AG09309 (cell line): ENCODE measurements at regions not wholly inside any gene's neighbourhood (a gene's known extent, or its start where the extent isn't known, plus 50 kb on each side); places are given as distances from the start of the nearest gene placed in this dataset.

Source experiments
- DNase-seq: peaks from one replicate; pipeline ENCODE4 v3.0.0-alpha.2; 2010; ENCODE audit warnings: low read depth
- H3K4me3 ChIP-seq: 2 replicates; pipeline ENCODE4 v1.5.1; 2011; ENCODE audit warnings: mild to moderate bottlenecking, low read depth, low read length, moderate library complexity; ENCODE audit not compliant: control insufficient read depth
- TF ChIP-seq, protein P1 (sequence below): IDR thresholded peaks from 2 replicates; pipeline ENCODE4 v1.5.1; 2011; ENCODE audit warnings: mild to moderate bottlenecking, low read depth, low read length, inconsistent platforms; ENCODE audit not compliant: insufficient read depth, control insufficient read depth; ENCODE audit errors: missing control alignments

DNA sequence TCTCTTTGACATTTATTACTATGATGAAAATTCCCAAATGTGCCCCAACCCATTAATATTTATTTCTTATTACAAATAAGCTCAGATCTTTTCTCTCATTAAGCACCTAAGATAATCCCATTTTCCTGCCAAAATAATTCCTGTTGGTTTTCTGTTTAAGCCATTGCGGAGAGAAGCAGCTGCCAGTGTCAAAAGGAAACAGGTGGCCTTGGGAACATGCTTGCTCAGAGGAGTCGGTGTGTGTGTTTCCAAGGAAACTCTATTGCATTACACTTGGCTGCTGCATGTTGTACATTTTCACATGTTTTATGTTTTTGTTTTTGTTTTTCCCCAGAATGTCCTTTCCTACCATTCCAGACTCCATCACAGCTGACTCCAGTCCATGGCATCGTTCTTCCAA lies 56.4 kb downstream of the CD24 start:
- DNase-seq: no peak

DNA sequence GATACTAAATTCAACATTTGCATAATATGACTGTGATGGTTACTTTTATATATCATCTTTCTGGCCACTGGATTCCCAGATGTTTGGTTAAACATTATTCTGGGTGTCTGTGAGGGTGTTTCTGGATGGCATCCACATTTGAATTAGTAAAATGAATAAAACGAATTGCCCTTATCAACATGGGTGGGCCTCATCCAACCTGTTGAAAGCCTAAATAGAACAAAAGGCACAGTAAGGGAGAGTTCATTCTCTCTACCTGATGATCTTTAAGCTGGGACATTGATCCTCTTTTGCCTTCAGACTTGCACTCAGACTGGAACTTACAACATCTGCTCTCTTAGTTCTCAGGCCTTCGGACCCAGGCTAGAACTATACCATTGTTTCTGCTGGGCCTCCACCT lies 57.6 kb downstream of the CD24 start:
- TF ChIP-seq, protein P1, sequence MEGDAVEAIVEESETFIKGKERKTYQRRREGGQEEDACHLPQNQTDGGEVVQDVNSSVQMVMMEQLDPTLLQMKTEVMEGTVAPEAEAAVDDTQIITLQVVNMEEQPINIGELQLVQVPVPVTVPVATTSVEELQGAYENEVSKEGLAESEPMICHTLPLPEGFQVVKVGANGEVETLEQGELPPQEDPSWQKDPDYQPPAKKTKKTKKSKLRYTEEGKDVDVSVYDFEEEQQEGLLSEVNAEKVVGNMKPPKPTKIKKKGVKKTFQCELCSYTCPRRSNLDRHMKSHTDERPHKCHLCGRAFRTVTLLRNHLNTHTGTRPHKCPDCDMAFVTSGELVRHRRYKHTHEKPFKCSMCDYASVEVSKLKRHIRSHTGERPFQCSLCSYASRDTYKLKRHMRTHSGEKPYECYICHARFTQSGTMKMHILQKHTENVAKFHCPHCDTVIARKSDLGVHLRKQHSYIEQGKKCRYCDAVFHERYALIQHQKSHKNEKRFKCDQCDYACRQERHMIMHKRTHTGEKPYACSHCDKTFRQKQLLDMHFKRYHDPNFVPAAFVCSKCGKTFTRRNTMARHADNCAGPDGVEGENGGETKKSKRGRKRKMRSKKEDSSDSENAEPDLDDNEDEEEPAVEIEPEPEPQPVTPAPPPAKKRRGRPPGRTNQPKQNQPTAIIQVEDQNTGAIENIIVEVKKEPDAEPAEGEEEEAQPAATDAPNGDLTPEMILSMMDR: no peak
- no peak for DNase-seq
- H3K4me3 ChIP-seq: no peak overlapping the region

More for the DNA sequence above, 56.4 kb downstream of the CD24 start:
- TF ChIP-seq, protein P1: no peak
- no peak overlapping the region for H3K4me3 ChIP-seq

DNA sequence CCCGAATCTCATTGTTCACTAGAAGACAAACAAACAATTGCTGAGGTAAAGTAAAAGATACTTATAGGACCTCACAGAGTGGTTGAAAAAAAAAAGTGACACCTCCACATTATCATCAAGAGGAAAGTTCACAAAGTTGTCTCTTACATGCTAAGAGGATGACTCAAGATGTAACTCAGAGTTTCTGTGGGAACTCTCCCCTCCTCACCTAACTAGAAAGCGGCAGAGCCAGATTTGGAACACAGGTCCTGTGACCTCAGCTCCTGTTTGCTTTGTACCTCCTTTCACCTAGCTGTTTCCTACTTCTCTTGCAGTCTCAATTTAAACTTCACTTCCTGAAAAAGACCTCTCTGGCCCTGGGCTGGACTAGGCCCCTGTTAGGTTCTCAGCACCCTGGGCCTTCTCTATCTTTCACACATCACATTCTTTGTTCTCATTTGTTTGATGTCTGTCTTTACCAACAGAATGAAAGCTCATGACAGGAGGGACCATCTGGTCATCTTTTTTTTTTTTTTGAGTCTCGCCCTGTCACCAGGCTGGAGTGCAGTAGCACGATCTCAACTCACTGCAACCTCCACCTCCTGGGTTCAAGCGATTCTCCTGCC lies 60.8 kb downstream of the CD24 start:
- no peak overlapping the region for H3K4me3 ChIP-seq
- TF ChIP-seq, protein P1: no peak
- no peak for DNase-seq

DNA sequence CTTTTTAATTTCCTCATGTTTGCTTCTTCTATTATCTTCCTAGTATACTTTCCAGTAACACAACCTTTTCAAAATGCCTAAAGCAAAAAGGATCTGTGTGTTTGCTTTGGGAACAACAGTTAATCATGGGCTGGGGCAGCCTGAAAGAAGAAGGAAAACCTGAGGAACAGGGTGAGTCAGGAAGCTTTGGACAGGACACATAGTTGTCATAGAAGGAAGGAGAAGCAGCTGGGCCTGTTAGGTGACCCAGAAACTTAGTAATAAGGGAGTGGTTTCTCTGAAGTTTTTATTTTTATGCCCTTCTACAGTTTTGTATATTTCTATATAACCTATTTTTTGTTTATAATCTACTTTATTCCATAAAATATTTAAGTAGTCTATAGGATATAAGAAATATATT lies 61.4 kb downstream of the CD24 start:
- no peak overlapping the region for H3K4me3 ChIP-seq
- TF ChIP-seq, protein P1: no peak
- DNase-seq: no peak

DNA sequence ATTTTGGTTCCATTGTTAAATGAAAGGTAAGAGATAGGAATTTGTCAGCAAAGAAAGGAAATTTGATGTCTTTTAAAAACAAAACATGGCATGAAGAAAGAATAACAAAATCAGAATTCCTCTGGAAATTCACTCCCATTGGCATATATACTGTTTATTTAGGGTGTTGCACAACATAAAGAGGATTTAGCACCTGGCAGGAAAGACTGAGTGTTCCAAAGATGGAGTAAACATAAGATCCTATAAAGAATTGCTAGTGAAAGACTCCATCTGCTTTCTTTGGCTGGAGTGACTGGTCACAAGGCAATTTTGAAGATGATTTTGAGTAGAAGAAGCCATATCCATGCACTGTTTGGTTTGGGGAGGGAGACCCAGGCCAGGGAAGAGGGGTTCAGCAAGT lies 62.4 kb downstream of the CD24 start:
- TF ChIP-seq, protein P1: no peak
- DNase-seq: no peak
- H3K4me3 ChIP-seq: no peak overlapping the region

DNA sequence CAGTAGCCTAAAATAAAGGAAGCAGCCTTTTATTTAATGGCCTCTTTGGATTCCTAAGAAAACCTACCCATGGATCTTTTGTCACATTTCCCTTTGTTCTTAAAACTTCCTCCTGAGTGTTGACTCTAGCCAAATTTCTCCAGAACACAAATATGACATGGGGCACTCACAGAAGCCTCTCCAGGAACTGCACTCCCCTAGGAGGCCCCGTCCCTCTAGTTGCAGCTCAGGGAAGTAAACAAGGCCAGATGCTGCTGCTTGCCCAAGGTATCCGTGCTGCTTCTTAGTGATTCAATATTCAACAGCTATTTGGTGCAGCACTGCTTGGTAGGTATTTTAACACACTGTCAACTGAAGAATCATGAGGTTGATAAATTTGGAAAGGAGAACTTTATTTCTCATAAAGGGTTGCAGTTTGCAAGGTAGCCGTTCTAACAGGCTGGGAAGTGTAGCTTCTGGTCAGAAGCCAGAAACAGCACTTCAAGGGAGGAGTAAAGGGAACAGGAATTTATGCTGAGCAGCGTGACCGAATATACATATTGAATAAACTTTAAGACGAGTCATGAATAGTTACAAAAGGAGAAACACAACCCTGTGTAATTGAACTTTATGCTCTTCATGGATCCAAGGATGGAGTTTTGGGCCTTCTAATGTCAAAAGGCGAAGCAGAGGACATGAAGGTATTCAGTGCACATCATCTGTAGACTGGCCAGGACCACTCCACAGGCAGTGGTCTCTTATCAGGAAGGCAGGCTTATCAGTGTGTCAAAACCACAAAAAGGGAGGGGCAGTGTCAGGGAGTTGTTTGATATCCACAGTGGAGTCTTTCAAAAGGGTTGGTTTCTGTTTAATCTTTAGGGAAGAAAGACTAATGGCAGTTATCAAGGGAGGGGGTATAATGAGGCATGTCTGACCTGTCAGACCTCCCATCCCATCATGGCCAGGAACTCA lies 63.3 kb downstream of the CD24 start:
- no peak for DNase-seq
- H3K4me3 ChIP-seq: no peak overlapping the region
- TF ChIP-seq, protein P1: no peak
